ENCODE measurements at regions not wholly inside any gene's neighbourhood (a gene's known extent, or its start where the extent isn't known, plus 50 kb on each side); places are given as distances from the start of the nearest gene placed in this dataset.
"Not testable (repeated sequence)": the region's sequence is repeated elsewhere in the genome, so short reads cannot be mapped to it uniquely, and the experiment has no call there.

DNA sequence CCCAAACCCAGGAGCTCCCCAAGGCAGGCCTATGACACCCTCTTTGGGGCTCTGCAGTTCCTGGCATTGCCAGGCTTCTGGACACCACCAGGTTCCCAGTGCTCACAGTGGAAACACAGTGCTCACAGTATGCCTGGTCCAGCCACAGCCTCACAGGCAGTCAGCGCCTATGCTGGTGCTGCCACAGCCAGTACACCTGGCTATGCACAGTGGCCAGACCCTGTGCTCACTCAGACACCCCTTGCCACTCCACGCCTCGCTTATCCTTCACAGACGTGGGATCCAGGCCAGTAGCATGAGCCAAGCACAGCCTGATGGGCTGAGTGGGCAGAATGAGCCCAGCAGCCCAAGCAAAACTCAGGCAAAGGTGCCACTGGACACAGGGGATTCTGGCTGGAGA, 579.2 kb upstream of the ADGRL2 start:
- DNase-seq (ENCODE audit: low read depth, low spot score): no peak

DNA sequence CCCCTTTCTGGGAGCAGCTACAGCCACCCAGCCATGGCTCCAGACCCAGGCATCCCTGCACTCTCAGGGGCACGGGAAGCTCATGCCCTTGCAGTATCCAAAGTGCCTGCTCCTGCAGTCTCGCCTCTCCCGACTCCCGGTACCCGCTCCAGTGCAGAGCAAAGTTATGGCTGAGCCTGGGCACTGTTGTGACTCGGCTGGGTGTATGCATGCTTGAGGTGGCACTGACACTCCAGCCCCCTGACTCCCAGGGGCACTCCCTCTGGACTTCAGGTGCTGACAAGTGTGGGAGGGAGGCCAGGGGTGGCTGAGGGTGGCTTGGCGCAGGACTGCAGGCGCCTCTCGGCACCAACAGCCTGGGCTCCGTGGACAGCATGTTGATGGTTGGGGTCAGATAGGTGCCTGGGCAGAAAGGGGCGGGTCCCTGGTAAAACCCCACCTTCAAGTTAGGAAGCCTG, 580.1 kb upstream of the ADGRL2 start:
- DNase-seq (ENCODE audit: low read depth, low spot score): no peak

DNA sequence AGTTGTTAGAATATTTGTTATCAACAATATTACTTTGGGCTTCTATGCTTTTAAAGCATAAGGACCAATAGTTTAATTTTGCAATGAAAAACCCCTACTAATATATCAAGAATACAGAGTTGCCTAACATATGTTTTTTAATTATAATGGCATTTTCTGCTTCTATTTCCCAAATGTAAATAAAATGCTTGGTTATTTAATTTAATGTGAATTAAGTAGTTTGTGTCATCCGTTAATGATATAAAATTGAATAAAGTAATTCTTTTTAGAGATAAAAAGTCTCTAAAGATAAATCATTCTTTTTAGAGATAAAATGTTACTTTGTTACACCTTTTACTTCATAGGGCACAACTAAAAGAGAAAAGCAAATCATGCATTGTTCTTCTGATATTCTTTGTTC, 583.7 kb upstream of the ADGRL2 start:
- no peak for DNase-seq (ENCODE audit: low read depth, low spot score)

DNA sequence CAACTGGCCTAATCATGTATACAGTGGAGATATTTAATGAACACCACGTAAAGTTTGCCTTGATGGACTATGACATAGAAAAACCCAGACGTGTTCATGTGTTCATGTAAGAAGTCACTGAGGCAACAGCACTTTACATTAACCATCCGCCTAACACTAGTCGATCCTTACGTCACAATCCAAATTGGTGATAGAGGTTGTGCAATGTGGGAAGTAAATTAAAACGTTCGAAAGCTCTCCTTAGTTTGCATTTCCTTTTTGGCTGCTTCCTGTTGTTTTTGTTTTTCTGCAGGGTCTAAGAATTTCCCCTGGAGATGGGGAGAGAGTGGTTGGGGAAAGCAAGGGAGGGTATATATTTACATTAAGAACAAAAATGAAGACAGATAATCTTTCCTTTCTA, 587.5 kb upstream of the ADGRL2 start:
- no peak for DNase-seq (ENCODE audit: low read depth, low spot score)

DNA sequence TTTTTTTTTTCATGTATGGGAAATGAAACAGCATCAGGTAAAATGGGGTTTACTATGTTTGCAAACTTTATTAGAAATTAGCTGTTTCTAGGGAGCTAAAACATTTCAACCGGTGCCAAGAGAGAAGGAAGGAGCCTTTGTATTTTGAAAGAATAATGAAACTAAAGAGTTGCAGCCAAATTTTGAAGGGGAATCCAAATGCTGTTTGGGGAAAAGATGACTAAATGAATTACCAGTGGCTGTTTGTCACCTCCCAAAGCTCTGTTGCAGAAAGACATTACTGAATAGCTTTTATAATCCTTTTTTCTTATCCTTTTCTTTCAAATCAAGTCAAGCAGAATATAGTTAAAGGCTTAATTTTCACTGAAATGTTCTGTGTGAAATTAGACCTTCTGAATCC, 591.3 kb upstream of the ADGRL2 start:
- no peak for DNase-seq (ENCODE audit: low read depth, low spot score)

DNA sequence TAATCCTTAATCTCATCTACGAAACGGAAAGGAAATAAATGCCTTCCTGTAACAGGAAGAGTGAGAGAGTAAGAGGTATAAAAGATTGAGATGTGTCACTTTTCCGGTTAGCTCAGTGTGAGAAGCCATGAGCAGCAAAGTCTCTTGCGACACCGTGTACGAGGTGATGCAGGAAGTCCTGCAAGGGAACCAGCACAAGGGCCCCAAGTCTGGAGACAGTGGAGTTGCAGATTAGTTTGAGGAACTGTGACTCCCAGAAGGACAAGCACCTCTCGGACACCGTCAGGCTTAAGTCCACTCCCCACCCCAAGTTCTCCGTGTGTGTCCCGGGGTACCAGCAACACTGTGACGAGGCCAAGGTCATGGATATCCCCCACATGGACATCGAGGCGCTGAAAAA, 592.3 kb upstream of the ADGRL2 start:
- no peak for DNase-seq (ENCODE audit: low read depth, low spot score)

DNA sequence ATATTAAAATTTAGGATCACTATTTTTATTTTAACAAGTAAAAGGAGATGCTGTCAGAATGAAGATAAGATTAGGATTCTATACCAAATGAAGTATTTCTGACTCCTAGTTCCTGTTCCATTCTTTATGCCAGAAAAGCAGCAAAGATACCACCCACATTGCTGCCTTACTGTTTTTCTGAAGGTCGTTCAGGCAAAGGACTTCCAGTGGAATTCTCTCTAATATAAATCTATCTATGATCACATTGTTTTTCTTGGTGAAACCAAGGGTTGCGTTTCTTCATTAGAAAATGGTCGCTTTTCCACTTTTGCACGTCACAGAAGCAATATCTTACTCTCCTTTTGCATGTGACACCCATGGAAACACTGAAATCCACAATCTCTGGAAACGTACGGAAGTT, 594.8 kb upstream of the ADGRL2 start:
- no peak for DNase-seq (ENCODE audit: low read depth, low spot score)

DNA sequence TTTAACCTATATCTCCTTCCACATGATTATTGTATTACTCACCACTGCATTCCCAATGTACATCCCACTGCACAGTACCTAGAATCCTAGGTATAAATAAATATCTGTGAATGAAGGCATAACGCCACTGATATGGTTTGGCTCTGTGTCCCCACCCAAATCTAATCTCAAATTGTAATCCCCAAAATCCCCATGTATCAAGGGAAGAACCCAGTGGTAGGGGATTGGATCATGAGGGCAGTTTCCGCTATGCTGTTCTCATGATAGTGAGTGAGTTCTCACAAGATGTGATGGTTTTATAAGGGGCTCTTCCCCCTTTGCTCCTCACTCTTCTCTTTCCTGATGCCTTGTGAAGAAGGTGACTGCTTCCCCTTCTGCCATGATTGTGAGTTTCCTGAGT, 599.0 kb upstream of the ADGRL2 start:
- DNase-seq (ENCODE audit: low read depth, low spot score): no peak

DNA sequence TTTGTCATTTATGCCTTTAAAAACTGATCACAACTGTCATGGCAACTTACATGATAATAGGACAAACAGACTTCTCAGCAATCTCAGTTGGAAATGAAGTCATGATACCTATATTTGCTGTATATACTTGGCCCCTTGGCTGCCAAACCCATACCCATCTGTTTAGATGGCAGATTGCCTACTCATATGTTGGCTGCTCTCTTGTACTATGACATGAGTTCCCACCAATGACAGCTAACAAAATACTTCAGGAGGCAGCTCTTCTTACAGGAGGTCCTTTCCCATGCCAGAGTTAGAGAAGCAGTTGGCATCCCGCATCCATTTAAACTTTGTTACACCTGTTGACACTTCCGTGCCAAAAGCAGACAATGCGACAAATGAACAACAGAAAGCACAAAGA, 603.1 kb upstream of the ADGRL2 start:
- DNase-seq (ENCODE audit: low read depth, low spot score): no peak

DNA sequence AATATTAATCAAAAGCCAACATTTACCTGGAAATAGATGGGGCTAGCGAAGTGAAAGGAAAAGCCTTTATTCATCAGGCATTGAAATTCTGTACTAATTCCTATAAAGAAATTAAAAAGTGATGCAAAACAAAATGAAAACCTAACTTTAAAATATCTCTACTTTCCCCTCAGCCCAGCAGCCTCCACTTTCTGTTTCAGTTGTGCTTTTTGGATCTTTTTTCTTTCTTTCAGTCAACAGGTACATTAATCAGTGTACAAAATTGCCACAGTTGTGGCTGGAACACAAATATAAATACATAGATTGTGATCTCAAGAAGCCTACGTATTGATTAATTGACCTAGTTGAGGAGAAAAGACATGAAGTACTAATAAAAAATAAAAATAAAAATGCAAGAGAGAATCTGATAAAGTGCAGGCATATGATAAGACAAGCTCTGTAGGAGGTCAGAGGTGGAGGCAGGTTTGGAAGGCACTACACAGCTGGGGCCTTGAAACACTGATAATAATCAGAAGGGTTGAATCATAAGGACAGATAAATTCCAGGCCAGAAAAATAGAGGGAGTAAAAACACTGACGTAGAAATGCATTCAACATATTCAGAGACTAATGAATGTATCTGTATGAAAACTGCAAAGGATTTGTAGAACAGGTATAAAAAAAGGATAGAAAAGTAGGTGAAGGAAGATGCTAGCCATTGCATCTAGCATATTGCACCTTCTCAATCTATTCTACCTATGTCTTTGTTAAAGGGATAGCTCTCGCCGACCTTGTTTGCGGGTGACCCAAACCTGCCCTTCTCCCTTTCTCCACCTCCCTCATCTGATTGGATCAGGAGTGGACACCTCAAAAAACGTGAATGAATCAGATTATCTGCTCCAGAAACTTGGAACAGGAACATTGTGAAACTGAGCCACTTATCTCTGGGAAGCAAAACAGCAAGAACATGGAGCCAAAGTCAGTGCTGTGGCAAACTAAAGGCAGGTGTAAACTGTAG, 607.8 kb upstream of the ADGRL2 start:
- DNase-seq (ENCODE audit: low read depth, low spot score): no peak

DNA sequence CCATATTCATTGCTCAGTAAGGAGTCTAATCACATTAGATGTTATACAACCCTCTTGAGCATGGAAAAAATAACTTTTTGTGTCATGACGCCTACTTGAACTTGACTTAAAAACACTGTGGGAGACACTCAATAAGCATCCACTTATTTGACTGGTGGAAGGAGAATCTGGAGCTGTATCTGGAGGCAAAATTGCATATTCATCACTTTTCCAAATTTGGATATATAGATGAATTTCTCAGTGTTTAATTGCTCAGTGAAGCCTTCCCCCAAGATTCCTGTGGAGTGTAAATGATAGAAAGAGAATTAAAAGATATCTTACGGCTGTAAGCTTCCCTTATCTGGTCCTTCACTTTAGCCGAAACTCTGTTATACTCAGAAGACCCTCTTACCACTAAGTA, 610.7 kb upstream of the ADGRL2 start:
- DNase-seq (ENCODE audit: low read depth, low spot score): no peak

DNA sequence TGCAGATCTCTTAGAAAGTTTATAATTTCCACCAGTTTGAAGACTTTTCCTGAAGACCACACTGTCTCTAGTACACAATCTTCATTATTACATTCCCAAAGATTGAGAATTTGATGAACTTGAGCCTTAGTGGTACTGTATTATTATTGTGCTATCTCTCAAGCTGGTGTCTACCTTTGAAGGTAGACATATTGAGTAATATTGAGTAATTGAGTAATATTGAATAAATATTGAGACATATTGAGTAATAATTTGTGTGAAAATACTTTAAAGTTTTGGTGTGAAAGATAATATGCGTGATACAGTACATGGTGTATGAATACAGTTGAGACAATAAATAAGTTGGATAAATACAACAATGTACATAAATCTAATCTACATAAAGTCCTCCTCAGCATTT, 613.1 kb upstream of the ADGRL2 start:
- DNase-seq (ENCODE audit: low read depth, low spot score): no peak

DNA sequence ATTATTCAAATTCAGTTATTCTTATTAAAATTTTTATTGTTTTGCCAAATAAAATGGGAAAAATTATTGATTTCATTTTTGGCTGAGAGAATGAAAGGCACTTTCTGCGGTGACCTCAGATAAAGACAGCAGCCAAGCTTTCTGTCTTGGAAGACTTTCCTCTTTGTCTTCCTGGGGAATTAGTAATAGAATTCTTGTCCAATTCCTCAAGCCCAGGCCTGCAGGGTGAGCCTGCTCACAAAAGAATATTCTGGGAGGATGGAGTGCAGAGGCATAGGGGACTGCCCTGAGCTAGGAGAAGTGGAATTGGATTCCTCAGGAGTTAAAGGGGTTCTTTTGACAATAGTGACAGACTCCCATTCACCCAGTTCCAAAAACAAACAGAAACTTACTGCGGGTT, 614.5 kb upstream of the ADGRL2 start:
- peak; percentile 24 for DNase-seq (ENCODE audit: low read depth, low spot score)

DNA sequence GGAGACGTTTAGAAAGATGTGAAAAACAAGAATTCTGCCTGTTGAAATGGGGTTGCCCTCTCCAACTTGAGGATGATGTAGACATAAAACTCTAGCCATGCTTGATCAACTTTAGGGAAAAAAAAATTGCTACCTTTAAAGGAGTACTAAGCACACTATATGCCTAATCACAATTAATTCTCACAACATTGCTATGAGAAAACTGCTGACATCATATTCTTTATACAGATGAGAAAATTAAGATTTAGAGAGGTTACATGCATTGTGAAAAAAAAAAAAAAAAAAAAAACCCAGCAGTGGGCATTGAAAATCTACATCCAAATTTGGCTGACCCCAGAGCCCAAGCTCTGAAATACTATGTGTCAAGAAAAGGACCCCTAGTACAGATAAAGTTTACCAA, 617.2 kb upstream of the ADGRL2 start:
- no peak for DNase-seq (ENCODE audit: low read depth, low spot score)

DNA sequence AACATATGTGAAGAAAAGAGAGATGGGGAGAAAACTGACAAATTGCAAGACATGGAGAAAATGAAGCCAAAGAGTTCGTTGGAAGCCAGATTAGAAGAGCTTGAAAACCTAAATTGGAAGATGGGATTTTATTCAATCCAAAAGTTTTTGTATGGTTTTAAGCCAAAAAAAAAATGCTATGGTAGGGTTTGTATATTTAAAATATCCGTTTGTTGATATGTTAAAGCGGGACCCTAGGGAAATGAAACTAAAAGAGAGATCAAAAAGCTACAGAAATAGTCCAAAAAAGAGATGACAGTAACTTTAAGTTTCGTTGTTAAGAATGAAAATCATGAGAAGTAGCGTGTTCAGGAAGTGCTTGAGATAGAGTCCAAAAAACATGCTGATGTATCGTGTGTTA, 617.7 kb upstream of the ADGRL2 start:
- no peak for DNase-seq (ENCODE audit: low read depth, low spot score)

DNA sequence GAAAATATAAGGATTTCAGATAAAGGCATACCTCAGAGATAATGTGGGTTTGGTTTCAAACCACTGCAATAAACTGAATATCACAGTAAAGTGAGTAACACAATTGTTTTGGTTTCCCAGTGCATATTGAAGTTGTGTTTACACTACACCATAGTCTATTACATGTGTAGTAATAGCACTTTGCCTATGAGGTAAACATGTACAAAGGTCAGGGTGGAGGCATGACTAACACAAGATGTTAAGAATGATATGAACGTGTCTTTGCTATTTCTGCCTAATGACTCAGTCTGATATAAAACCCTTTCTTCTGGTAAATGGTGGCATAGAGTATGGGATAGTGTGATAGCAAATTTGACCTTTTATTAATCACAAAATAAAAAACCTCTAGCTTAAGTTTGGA, 621.5 kb upstream of the ADGRL2 start:
- DNase-seq (ENCODE audit: low read depth, low spot score): no peak

DNA sequence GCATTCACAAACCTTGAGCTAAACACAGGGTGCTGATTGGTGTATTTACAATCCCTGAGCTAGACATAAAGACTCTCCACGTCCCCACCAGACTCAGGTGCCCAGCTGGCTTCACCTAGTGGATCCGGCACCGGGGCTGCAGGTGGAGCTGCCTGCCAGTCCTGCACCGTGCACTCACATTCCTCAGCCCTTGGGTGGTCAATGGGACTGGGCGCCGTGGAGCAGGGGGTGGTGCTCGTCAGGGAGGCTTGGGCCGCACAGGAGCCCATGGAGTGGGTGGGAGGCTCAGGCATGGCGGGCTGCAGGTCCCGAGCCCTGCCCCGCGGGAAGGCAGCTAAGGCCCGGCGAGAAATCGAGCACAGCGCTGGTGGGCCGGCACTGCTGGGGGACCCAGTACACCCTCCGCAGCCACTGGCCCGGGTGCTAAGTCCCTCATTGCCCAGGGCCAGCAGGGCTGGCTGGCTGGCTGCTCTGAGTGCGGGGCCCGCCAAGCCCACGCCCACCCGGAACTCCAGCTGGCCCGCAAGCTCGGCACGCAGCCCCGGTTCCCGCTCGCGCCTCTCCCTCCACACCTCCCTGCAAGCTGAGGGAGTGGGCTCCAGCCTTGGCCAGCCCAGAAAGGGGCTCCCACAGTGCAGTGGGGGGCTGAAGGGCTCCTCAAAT, 622.2 kb upstream of the ADGRL2 start:
- DNase-seq (ENCODE audit: low read depth, low spot score): not testable (repeated sequence)

DNA sequence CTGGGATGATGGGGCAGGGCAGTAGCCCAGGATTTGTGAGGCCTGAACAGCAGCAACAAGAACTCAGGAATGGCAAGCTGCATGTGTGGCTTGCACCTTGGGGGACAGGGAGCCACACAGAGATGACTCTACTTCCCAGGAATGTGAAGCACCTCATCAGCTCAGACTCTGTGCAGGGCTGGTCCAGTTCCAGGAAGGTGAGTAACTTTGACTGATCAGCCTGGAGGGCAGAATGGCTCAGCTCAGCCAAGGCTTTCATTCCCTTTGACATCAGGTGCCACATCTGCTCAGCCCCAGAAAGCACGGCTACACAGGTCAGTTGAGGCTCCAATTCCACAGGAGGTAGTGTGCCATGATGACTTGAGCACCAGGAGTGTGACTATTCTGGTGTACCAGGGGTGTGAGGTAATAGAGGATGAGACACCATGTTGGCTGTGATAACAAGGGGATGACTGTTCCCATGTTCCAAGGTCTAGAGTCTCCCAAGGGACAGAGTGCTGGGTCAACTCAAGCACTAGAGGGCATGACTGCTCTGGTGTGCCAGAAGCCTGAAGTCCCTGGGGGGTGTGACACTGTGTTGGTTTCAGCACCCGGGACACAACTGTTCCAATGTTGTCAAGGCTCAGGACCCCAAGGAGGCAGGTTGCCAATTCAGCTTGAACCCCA, 625.8 kb upstream of the ADGRL2 start:
- peak; percentile 49 for DNase-seq (ENCODE audit: low read depth, low spot score)

DNA sequence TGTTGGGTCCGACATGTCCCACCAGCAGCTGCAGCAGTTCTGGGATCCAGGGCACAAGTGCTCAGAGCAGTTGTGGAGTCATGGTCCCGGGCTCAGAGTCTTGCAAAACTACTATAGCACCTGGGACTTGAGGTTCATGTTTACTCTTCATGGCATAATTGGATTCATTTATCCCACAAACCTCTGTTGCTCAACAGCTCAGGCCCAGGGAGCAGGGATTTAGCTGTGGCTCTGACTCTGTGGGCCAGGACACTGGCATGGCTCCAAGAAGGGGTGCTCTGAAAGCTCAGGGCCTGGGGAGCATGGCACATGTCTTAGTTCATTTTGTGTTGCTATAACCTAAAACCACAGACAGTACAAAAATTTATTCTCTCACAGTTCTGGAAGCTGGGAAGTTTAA, 626.7 kb upstream of the ADGRL2 start:
- DNase-seq (ENCODE audit: low read depth, low spot score): no peak

DNA sequence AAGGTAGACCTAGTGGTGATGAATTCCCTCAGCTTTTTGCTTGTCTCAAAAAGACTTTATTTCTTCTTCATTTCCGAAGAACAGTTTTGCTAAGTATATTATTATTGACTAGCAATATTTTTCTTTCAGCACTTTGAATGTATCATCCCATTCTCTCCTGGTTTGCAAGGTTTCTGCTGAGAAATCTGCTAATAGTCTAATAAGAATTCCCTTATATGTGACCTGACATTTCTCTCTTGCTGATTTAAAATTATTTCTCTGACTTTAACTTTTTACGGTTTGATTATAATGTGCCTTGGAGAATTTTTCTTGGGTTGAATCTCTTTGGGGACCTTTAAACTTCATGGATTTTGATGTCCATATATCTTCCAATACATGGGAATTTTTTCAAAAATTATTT, 628.3 kb upstream of the ADGRL2 start:
- DNase-seq (ENCODE audit: low read depth, low spot score): no peak

DNA sequence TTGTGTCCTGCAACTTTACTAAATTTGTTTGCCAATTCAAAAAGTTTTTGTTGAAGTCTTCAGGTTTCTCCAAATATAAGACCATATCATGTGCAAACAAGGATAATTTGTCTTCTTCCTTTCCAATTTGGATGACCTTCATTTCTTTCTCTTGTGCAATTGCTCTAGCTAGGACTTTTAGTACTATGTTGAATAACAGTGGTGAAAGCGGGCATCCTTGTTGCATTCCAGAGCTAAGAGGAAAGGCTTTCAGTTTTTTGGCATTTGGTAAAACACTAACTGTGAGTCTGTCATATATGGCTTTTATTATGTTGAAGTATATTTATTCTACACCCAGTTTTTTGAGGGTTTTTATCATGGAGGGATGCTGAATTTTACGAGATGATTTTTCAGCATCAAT, 630.0 kb upstream of the ADGRL2 start:
- no peak for DNase-seq (ENCODE audit: low read depth, low spot score)

DNA sequence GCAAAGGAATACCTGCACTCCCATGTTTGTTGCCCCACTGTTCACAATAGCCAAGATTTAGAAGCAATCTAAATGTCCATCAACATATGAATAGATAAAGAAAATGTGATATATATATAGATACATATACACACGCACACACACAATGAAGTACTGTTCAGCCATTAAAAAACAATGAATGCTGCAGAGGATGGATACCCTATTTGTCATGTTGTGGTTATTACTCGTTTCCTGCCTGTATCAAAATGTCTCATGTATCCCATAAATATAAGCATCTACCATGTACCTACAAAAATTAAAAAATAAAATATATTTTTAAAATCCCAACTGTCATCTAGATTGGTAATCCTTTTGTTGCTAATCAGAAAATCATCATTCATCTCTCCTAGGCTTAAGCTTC, 634.8 kb upstream of the ADGRL2 start:
- DNase-seq (ENCODE audit: low read depth, low spot score): no peak

DNA sequence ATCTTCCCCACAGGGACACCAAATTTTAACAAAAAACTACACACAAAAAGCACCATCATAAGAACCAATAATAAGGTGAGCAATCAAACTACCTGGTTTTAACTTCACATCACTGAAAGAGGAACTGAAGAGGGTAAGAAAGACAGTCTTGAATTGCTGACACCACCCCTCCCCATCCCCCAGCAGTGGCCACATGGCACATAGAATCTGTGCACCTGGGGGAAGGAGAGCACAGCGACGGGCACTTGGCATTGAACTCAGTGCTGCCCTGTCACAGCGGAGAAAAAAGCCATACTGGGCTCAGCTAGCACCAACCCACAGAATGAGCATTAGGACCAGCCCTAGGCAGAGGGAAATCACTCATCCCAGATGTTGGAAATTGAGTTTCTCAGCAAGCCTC, 640.0 kb upstream of the ADGRL2 start:
- no peak for DNase-seq (ENCODE audit: low read depth, low spot score)

Measured in ELF-1 (cell line).